ENCODE measurements at regions not wholly inside any gene's neighbourhood (a gene's known extent, or its start where the extent isn't known, plus 50 kb on each side); places are given as distances from the start of the nearest gene placed in this dataset.

DNA sequence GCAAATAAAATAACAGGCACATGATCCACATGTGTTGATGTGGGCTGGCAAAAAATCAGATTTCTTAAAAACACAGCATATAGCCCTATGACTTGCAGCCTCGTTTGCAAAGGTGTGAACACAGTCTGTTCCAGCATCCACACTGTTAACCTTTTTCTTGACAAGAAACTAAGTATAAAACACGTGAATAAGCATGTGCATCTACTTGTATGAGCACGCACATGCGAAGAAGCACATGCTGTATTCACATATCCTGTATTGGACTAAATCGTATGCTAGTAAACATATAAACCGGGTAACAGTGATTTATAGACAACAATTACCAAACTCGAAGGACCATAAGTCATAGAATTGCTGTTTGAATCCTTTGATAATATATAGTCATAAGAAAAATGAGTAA is 218.7 kb downstream of the HDGFL1 start:
- no peak for DNase-seq (ENCODE audit: low spot score)

DNA sequence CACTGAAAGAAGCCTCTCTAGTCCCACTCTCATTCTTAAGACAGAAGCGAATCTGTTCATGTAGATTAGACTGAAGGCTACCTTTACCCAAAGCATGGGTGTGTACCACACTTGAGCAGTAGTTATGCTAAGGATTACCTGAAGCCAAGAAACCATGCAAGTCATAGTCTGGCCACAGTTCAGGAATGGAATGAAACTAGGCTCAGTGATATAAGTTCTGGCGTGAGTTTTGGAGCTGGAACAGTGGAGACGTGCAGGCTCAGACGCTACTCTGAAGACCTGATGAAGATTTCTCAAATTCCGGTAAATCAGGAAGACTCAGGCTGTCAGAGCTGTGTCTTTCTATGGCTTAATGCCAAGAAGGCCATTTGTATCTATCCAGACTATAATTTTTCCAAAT is 219.9 kb downstream of the HDGFL1 start:
- DNase-seq (ENCODE audit: low spot score) = no peak

More for the DNA sequence above, 218.7 kb downstream of the HDGFL1 start:
- intact Hi-C loops (cut with DNase I) = no loop called here

DNA sequence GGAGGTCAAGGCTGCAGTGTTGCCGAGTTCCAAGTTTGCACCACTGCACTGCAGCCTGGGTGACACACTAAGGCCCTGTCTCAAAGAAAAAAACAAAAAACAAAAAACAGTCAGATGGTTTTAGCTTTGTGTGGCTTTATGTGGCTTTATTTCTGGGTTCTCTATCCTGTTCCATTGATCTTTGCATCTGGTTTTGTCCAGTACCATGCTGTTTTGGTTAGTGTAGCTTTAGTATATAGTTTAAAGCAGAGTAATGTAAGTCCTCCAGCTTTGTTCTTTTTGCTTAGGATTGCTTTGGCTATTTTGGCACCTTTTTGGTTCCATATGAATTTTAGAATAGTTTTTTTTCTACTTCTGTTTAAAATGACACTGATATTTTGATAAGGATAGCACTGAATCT is 225.5 kb downstream of the HDGFL1 start:
- intact Hi-C loops (cut with DNase I) = no loop called here

More for the DNA sequence above, 219.9 kb downstream of the HDGFL1 start:
- intact Hi-C loops (cut with DNase I) = no loop called here

DNA sequence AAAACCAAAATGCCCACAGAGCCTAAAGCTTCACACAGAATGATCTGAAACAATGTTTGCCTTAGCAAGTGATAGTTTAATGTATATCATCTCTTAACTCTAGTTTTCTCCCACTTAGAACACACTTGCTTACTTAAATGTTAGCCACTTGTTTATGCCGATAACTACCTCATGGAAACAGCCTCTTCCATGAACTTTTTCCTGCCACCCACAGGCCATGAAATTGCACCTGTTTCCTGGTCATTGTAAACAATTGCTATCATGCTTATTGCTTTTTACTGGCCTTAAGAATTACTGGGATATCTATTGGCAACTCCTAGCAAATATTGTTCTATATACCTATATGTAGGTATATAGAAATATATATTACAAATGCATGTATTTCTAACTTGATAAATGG is 231.1 kb downstream of the HDGFL1 start:
- intact Hi-C loops (cut with DNase I) = no loop called here
- DNase-seq (ENCODE audit: low spot score) = no peak

More for the DNA sequence above, 225.5 kb downstream of the HDGFL1 start:
- DNase-seq (ENCODE audit: low spot score) = no peak

DNA sequence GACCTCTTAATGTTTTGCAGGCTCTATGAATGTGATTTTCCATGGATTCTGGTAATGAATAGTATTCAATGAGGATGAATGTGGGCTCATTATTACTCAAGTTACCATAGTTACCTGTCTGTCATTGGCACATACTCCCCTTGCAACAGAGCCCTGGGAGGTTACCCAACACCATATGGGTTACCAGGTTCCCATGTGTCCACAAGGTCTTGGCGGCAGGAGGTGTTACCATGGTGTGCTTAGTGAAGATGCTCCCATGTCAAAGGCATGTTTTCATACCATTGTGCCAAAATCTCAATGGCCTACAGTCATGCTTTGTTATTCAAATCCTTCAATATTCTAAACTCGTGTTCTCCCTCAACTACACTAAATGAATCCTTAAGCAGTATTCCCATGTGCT is 232.5 kb downstream of the HDGFL1 start:
- DNase-seq (ENCODE audit: low spot score) = no peak
- intact Hi-C loops (cut with DNase I) = no loop called here

DNA sequence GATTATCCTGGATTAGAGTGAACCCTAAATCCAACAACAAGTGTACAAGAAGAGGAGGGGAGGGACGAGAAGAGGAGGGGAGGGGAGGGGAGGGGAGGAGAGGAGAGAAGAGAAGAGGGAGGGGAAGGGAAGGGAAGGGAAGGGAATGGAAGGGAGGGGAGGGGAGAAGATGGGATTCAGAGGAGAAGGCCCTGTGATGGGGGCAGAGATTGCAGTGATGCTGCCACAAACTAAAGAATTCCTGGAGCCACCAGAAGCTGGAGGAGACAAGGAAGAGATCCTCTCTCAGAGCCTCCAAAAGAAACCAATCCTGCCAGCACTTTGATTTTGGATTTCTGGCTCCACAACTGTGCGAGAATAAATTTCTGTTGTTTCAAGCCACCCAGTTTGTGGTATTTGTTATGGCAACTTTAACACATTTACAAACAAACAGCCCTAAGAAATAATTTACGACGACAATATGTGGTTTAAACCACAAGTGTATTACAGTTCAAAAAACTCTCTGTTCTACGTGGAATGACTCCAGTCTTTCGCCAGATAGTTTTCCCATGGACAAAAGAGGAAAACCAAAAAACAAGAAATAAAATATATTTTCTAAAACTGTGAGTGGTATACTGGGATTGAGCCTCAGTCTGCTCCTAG is 235.4 kb downstream of the HDGFL1 start:
- no peak for DNase-seq (ENCODE audit: low spot score)
- intact Hi-C loops (cut with DNase I) = no loop called here

DNA sequence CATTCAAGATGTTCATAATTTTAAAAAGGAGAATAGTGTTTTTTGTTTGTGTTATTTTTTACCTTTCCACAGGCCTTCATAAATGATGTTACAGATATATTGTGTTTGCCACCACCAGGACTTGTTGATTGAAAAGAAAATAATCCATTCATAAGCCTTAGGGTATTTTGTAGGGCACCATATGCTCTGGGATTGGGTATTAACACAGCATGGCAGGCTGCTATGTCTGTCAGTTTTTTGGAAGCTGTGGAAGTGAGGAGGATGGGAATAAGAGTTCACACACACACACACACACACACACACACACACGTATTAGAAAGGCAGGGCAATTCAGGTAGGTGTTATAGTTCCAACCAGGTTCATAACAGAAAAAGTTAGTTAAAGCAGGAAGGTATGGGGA is 237.9 kb downstream of the HDGFL1 start:
- intact Hi-C loops (cut with DNase I) = no loop called here
- no peak for DNase-seq (ENCODE audit: low spot score)

DNA sequence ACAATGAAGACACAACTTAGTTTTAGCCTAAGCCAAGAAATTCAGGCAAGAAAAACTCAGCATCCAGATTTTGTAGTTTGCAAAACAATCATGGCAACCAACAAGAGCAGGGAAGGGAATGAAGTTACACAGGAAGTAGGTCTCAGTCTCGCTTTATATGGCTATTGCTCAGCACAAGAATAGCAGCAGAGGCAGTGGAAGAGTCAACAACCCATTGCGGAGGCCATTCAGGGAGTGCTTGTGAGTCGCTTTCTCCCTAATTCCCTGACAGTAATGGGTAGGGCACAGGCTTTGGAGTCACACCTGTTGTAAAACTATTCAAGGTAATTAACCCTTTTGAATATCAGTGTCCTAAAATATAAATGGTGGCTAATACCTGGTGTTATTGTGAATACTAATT is 238.5 kb downstream of the HDGFL1 start:
- intact Hi-C loops (cut with DNase I) = no loop called here
- DNase-seq (ENCODE audit: low spot score) = no peak

DNA sequence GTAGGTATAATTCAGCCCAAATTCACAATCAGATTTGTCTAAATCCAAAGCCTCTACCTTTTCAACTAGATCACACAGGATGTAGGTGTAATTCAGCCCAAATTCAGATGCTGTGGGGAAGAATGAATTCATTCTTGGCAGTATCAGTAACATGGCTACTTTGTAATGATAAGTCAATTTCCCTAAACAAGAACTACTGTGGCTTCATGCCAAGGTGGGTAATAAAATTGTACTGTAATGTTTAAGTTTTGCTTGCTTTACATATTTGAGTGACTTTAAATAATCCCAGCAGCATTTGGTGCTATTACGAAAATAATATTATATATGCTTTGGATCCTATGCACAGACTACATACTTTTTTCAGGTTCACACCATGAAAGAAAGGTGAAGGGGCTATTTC is 239.1 kb downstream of the HDGFL1 start:
- DNase-seq (ENCODE audit: low spot score) = no peak
- intact Hi-C loops (cut with DNase I) = no loop called here

DNA sequence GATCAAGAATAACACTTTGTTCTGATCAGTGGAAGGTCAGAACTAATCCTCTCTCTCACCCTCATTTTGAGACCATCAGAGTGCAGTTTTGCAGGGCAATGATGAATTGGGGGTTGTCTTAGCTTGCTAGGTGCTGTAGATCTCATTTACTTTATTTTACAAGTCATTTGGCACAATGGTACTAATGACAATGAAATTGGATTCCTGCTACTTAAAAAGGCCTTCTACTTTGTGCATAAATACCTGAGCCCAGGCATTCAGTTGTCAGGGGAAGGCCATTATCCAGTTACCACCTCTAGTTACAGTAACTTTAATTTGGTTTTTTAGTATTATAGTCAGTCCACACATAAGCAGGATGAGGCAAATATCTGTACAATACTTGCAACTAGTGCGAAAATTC is 240.0 kb downstream of the HDGFL1 start:
- intact Hi-C loops (cut with DNase I) = no loop called here
- DNase-seq (ENCODE audit: low spot score) = no peak

DNA sequence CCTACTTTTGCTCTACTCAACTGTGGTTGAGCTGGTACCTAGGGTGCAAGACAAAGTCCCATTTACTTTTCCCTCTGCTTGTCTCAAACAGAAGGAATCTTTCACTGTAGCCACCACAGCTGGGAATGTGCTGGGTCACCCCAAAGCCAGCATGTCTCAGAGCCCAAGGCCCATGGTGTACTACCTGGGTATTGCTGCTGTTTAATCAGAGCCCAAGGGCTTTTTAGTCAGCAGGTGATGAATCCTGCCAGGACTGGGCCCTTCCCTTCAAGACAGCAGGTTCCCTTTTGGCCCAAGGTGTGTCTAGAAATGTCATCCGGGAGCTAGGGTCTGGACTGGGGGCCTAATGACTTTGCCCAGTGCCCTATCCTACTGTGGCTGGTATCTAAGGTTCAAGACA is 249.8 kb downstream of the HDGFL1 start:
- intact Hi-C loops (cut with DNase I) = no loop called here
- no peak for DNase-seq (ENCODE audit: low spot score)

DNA sequence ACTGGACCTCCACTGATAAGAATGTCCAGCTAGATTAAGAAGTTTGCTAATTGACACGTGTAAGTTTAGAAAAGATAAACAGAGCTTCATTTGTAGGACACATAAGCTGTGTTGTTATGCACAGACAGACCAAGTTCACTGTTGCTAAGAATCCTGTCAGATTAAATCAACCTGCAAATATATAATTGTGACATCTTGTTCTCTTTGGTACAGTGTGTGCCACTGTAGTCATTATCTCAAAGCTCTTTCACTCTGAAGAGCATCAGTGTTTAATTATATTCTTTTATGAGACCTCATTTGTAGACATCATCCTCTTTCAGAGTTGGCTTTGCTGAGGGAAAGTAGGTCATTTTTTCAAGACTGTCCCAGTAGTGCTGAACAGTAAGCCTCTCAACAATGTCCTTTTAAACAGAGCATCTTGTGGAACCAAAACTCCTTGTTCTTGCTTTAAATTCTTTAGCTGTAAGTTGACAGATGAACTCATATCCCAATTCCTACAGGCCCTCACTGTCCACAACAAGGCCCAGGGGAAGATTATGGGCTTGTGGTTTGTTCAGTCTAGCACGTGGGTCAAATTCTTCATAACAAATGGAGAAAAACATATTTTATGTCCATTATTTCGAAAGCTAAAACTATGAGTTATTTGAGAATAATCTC is 252.4 kb downstream of the HDGFL1 start:
- intact Hi-C loops (cut with DNase I) = no loop called here
- DNase-seq (ENCODE audit: low spot score) = no peak

DNA sequence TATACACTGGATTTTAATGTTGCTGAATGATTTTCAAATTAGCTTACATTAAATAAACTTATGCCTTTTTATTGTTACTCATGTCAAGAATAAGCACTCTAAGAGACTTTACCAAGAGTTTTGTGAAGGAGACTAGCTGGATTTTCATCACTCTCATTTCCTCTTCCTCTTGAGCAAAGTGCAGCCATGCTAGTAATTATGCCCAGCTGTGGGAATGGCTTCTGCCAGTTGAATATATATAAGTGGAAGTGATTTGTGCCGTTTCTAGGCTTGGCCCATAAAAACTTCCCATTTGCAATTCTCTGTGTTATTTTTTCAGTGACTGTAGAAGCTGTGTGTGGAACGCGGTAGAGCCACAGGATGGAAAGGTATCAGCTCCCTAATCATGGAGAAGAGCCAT is 255.8 kb downstream of the HDGFL1 start:
- DNase-seq (ENCODE audit: low spot score) = no peak
- intact Hi-C loops (cut with DNase I) = no loop called here

DNA sequence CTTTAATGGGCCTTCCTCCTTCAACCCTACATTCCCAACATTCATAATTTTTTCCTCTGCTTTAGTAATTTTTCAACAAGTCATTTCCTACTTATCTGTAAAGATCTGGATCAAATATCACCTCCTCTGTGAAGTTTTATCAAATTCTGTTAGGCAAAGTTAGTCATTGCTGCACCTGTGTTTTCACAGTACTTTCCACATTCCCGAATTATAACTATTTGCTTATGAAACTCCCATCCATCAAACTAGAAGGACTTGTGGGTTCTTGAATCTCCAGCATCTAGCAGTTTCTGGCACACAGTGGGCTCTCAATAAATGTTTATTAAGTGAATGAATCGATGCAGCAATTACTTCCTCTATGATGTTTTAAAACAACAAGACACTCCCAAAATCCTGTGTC is 257.6 kb downstream of the HDGFL1 start:
- DNase-seq (ENCODE audit: low spot score) = no peak
- intact Hi-C loops (cut with DNase I) = no loop called here

DNA sequence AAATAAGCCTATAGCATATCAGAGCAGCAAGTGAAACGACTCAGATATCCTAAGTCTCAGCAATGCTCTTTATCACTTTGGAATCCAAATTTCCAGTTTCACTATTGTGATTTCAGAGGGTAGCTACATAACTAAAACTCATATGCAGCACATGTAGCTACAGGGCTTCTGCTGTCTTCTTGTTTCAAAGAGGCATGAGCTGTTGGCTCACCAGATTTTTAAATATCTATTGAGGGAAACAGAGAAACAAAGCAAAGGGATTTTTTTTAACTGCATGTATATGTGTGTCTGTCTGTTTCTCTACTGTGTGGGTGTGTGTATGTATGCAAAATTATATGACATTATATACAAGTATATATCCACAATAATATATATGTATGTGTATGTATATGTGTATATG is 258.4 kb downstream of the HDGFL1 start:
- DNase-seq (ENCODE audit: low spot score) = no peak
- intact Hi-C loops (cut with DNase I) = loop anchor here in 1 of 2 donors (2.0 kb wide), 1 partner anchor 49 kb away; no protein-coding TSS in a partner anchor

DNA sequence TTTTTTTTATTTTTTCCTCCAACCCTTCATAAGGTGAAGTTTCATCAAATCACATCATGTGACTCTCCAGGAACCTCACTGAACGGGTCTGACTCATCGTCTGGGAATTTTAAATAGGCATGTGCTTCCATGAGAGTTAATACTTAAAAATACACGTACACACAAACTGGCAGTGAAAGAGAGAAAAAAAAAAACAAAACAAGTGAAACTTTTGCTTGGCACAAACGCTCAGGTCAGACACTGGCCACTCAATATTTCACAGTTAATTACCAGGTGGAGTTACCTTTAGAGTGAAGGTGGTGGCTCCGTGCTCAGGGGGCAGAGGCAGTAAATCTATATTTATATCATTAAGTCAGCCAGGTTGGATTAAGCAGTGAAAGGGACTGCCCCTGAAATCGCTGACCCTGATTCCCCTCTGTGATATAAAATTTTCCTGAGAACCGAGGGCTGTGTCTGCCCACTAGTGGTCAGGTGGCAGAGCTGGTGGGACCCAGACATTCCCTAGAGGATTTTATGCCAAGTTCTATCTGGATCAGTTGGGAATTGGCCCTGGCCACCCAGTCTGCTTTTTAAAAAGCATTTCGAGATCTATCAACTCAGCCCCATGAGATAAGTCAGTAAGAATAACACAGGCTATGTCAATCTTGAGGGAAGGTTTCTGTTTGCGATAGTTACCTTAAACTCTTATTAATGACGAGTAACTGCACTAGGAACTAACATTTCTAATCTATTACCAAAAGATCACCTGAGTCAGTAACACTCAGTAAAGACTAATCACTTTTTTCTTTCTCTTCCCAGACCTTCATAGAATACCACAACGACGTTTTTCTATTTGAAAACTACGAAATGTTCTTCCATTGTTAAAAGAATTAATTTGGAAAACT is 259.1 kb downstream of the HDGFL1 start:
- intact Hi-C loops (cut with DNase I) = loop anchor here in 1 of 2 donors (2.0 kb wide), 1 partner anchor 48 kb away; no protein-coding TSS in a partner anchor
- no peak for DNase-seq (ENCODE audit: low spot score)

DNA sequence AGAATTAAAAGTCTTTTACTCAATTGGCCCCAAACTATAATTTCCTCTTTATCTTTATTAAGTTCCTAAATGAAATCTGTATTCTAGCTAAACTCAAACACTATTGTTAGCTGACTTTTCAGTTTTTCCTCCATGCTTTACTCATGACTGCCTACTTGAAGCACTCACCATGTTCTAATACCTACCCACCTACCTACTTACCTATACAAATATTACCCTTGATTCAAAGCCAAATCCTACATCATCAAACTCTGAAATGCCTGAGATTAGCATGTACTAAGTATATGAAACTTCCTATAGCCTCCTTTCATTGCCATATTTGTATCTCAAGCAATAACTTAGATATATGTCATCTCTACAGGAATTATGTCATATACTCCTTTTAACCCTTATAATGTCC is 259.7 kb downstream of the HDGFL1 start:
- DNase-seq (ENCODE audit: low spot score) = no peak
- intact Hi-C loops (cut with DNase I) = loop anchor here in 1 of 2 donors (2.0 kb wide), 1 partner anchor 48 kb away; no protein-coding TSS in a partner anchor

DNA sequence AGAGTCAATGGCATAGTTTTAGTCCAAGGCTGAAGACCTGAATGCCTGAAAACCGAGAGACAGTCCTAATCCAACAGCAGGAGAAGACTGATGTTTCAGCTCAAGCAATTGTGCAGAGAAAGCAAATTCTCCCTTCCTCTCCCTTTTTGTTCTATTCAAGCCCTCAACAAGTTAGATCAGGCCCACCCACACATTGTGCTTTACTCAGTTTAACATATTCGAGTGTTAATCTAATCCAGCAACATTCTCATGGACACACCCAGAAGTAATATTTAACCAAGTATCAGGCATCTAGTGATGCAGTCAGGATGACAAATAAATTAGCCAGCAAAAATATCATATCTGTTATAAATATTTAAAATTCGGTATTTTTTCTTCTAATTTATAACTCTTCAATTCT is 261.1 kb downstream of the HDGFL1 start:
- intact Hi-C loops (cut with DNase I) = no loop called here

DNA sequence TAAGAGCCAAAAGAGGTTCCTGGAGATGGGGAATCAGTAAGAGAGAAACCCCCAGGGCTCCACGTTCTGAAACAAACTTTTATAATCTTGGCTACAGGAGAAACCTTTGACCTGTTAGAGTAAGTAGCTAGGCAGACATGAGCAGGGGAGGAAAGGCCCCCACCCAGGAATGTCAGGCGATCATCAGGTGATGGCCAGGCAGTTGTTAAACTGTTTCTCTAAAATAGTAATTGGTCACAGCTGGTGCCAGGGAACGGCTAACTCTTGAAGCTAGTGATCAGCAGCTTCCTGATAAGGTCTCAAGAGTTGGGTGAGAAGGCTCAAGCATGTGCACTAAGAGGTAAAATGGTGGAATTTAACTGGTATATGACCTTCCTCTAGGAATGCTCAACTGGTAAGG is 263.8 kb downstream of the HDGFL1 start:
- intact Hi-C loops (cut with DNase I) = no loop called here
- DNase-seq (ENCODE audit: low spot score) = no peak

More for the DNA sequence above, 261.1 kb downstream of the HDGFL1 start:
- no peak for DNase-seq (ENCODE audit: low spot score)

DNA sequence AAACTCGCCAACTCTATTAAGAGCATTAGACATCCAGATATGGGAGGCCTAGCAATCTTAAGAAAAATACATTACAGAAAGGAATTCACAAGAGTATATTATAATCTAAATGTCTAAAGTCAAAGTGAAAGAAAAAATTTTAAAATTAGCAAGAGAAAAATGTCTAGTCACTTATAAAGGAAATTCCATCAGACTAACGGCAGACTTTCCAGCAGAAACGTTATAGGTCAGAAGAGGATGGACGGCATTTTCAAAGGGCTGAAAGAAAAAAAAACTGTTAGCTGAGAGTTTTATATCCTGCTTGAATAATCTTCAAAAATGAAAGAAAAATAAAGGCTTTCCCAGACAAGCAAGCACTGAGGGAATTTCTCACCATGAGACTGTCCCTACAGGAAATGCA is 269.0 kb downstream of the HDGFL1 start:
- intact Hi-C loops (cut with DNase I) = no loop called here
- DNase-seq (ENCODE audit: low spot score) = no peak
